DMS79 (cell line): ENCODE measurements at regions not wholly inside any gene's neighbourhood (a gene's known extent, or its start where the extent isn't known, plus 50 kb on each side); places are given as distances from the start of the nearest gene placed in this dataset.

Experiments
- DNase-seq: peaks from one replicate; lab custom pipeline; 2025; lab: John Stamatoyannopoulos, UW

GRCh38 chr4:14711259-14711658, 291.0 kb upstream of the CPEB2 start:
- DNase-seq: no peak

GRCh38 chr4:14716691-14717090, 285.6 kb upstream of the CPEB2 start:
- no peak for DNase-seq

DNA sequence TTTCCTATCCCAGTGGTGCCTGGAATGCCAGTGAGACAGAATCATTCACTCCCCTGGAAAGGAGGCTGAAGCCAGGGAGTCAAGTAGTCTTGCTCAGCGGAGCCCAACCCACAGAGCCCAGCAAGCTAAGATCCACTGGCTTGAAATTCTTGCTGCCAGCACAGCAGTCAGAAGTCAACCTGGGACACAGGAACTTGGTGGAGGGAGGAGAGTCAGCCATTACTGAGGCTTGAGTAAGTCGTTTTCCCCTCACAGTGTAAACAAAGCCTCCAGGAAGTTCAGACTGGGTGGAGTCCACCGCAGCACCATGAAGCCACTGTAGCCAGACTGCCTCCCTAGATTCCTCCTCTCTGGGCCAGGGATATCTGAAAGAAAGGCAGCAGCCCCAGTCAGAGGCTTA, 283.2 kb upstream of the CPEB2 start:
- DNase-seq: no peak

GRCh38 chr4:14726441-14726840, 275.8 kb upstream of the CPEB2 start:
- no peak for DNase-seq

- DNase-seq: no peak
Measured at GRCh38 chr4:14726877-14727361, 275.4 kb upstream of the CPEB2 start.

- DNase-seq: no peak
Measured at GRCh38 chr4:14729282-14730000, 272.8 kb upstream of the CPEB2 start.

DNA sequence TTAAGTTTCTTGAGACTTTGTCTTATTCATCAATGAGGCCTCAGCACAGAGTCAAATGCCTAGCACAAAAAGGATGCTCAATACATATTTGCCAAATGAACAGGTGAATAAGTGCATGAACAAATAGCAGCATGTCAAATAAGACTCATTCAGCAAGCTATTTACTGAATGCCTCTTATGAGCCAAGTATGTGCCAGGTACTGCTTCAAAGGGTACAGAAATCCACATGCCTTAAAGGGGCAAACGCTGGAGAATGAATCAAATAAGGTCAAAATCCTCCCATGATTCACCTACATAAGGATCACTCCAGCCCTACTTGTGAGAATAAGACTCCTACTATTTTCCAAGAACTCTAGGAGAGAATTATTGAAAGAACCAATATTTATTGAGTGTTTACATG, 260.2 kb upstream of the CPEB2 start:
- DNase-seq: no peak

DNA sequence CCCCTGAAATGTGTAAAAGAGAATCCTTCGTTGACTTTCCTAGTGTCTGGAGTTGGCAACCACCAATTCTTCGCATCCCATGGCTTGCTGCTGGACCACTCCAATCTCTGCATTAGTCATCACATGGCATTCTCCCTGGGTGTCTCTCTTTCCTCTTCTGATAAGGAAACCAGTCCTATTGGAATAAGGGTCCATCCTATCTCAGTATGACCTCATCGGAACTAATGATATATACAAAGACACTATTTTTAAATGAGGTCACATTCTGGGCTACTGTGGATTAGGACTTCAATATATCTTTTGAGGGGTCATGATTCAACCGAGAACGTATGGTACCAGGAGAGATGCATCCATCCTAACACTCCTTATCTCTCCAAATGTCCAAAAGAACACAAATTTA, 259.1 kb upstream of the CPEB2 start:
- DNase-seq: no peak

- no peak for DNase-seq
Measured at GRCh38 chr4:14743601-14744000, 258.7 kb upstream of the CPEB2 start.

- no peak for DNase-seq
Measured at GRCh38 chr4:14744346-14744745, 257.9 kb upstream of the CPEB2 start.

DNA sequence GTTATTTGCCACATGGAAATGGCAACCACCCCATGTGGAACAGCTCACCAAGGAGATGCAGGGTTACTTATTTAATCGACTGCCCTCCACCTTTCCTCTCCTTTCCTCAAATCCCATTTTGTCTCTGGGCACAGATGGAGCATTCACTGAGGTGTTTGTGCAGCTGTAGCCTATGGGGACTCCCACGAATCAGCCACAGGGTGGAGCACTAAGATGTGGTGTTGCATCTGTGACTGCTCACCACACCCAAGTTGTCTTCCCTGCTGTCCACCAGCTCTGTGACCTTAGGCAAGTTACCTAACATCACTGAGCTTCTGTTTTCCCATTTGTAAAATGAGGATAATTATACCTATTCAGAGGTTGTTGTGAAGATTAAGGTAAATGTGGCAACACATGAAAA, 252.4 kb upstream of the CPEB2 start:
- DNase-seq: no peak

DNA sequence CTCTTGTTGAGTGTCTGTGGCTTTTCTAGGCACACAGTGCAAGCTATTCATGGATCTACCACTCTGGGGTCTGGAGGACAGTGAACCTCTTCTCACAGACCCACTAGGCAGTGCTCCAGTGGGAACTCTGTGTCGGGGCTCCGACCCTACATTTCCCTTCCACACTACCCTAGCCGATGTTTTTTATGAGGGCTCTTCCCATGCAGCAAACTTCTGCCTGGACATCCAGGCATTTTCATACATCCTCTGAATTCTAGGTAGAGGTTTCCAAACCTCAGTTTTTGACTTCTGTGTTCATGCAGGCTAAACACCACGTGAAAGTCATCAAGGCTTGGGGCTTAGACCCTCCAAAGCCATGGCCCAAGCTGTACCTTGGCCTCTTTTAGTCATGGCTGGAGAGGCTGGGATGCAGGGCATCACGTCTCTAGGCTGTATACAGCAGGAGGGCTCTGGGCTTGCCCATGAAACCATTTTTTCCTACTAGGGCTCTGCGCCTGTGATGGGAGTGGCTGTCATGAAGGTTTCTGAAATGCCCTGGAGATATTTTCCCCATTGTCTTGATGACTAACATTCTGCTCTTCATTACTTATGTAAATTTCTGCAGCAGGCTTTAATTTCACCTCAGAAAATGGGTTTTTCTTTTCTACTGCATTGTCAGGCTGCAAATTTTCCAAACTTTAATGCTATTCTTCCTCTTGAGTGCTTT, 249.8 kb upstream of the CPEB2 start:
- no peak for DNase-seq

GRCh38 chr4:14767142-14767541, 235.1 kb upstream of the CPEB2 start:
- DNase-seq: no peak

- DNase-seq: no peak
Measured at GRCh38 chr4:14768449-14768848, 233.8 kb upstream of the CPEB2 start.

GRCh38 chr4:14769993-14770392, 232.3 kb upstream of the CPEB2 start:
- DNase-seq: no peak

- no peak for DNase-seq
Measured at GRCh38 chr4:14771094-14771493, 231.2 kb upstream of the CPEB2 start.

DNA sequence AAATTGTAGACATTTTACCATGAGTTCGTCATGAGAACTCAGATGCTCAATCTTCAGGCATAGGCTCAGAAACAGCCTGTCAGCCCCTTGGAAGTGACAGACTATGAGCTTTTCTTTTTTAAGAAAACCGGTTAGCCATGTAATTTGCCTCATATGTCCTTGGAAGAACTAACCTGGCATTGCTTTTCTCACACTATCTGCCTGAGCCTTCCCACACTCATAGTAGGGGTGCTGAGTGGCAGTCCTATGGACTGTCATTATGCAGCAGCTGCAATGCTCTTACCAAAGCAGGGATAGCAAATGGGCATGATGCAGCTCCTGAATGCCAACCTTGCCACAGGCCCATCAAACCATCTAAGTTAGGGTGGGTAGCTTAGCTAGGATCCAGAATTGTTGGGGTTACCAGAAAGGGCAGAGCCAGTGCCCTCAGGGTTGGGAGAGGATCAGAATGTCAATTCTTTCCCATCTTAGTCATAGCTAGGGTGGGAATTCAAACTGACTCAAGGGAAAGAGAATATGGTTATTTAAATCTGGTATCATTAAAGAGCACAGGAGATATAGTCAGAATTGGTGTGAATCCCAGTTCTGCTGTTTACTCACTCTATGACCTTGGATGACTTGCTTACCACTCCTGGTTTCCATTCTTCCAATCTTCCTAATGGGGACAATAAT, 230.6 kb upstream of the CPEB2 start:
- DNase-seq: no peak

GRCh38 chr4:14772388-14772787, 229.9 kb upstream of the CPEB2 start:
- DNase-seq: no peak

DNA sequence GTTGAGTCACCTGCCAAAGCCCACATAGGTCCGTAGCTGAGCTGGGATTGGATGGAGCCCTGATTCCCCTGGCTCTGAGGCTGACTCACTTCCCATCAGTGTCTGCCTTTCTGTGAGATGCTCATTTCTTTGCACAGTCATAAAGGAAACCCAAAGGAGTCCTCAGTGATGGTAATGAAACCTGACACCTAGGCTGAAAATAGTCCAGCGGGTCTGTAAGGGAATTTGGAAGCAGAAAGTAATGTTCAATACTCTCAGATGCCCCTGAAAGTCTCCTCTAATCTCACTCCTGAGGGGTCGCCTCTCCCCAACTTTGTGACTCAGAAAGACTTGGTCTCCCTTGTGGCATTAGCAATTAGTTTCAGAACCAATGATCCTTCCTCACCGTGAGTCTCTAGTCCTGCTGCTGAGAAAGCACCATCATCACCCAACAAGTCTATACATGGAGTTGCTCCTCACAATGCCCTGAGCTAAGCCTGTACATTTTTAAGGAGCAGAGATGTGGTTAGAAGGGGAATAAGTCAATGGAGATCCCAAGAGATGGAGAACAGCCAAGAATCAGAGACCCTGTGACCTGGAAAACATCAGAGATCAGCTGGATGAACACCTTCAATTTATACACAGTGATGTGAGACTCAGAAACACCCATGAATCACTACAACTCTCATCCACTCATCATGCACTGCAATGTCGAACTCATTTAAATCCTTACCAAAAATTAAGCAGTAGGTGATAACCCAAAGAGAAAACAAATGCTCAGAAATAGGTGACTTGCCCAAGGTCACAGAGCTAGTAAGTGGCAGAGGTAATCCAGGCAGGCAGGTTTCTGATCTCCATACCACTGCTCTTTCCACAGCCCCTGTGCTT, 219.0 kb upstream of the CPEB2 start:
- no peak for DNase-seq

DNA sequence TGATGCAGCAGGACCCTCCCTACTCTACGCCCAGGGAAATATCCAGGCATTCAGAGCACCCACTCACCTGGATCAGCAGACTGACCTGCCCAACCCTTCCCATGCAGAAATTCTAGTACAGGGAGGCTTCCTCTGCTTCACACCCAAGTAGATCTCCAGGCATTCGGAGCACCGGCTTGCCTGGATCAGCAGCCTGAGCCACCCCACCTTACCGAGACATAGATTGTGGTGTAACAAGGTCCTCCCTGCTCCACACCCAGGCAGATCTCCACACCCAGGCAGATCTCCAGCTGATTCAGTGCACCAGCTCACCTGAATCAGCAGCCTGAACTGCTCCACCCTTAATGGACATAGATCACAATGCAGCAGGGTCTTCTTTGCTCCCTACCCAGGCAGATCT, 215.1 kb upstream of the CPEB2 start:
- no peak for DNase-seq

DNA sequence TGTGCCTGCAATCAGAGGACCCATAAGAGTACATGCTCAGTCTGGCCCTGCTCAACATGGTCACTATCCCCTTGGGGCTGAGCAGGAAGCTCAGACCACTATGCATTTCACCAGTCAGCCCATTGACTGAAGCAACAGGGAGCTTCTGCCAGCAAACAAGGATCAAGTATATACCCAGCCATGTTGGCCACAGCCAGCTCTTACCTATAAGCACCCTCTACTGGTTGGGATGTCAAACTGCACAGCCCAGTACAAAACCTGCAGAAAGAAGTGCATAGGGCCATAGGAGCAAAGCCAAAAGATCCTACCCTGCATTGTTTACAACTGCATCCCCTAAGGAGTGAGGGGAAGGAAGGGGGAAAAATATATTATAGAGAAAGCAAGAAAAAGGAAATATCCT, 214.4 kb upstream of the CPEB2 start:
- DNase-seq: no peak

DNA sequence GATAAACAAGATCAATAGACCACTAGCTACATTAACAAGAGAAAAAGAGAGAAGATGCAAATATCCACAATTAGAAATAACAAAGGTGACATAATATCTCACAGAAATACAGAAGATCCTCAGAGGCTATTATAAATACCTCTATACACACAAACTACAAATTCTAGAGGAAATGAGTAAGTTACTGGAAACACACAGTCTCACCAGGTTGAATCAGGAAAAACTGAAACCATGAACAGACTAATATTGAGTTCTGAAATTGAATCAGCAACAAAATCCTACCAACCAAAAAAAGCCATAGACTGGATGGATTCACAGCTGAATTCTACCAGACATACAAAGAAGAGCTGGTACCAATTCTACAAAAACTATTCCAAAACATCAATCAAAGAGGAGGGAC, 211.8 kb upstream of the CPEB2 start:
- no peak for DNase-seq
